ENCODE measurements at regions not wholly inside any gene's neighbourhood (a gene's known extent, or its start where the extent isn't known, plus 50 kb on each side); places are given as distances from the start of the nearest gene placed in this dataset.

DNA sequence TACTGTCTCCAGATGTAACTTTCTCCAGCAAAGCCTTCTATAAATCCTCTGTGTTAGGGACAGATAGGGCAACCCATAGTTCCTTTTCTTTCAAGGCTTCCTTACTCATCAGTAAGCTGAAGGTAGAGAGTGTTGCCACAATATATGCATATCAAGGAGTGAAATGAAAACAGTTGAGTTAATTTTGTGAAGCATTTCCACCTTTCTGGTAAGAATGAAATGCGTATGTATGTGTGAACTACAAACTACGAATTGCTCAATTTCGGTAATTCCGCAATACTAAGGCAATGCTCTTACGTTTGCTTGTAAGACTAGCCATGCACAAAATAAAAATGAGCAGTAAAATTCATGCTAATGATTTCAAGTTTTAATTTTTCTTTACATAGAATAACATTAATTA lies 61.2 kb upstream of the HBS1L start:
- TF ChIP-seq, protein P1, sequence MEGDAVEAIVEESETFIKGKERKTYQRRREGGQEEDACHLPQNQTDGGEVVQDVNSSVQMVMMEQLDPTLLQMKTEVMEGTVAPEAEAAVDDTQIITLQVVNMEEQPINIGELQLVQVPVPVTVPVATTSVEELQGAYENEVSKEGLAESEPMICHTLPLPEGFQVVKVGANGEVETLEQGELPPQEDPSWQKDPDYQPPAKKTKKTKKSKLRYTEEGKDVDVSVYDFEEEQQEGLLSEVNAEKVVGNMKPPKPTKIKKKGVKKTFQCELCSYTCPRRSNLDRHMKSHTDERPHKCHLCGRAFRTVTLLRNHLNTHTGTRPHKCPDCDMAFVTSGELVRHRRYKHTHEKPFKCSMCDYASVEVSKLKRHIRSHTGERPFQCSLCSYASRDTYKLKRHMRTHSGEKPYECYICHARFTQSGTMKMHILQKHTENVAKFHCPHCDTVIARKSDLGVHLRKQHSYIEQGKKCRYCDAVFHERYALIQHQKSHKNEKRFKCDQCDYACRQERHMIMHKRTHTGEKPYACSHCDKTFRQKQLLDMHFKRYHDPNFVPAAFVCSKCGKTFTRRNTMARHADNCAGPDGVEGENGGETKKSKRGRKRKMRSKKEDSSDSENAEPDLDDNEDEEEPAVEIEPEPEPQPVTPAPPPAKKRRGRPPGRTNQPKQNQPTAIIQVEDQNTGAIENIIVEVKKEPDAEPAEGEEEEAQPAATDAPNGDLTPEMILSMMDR (conservative IDR thresholded peaks at IDR 0.05; ENCODE audit: low read depth, low read length), result no peak
- TF ChIP-seq EZH2 (IDR thresholded peaks at IDR 0.05; ENCODE audit: borderline replicate concordance, low read depth, low read length, poor library complexity, severe bottlenecking), result no peak

Measured in A673 (cell line).